Islet precursor cell (in vitro differentiated cells): ENCODE measurements at regions not wholly inside any gene's neighbourhood (a gene's known extent, or its start where the extent isn't known, plus 50 kb on each side); places are given as distances from the start of the nearest gene placed in this dataset.

Experiments used
- DNase-seq: peaks from one replicate; pipeline ENCODE4 v3.0.0-alpha.2; 2018

DNA sequence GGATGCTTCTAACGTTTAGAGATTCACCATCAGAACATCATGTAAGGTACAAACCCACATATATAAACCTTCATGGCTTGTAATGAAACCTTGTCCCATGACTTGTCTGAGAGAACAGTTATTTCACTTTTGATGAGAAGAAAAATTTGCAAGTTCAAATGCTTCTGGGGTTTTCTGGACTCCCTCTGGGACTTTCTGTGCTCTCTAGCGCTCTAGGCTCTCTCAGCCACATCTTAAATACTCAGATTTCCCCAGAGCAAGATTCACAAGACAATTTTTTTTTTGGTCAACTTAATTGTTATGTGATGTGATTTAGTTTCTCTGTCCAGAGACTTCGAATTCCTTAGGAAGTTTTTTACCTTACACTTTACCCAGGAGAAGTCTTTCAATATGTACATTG lies 282.8 kb upstream of the EDNRB start:
- no peak for DNase-seq

DNA sequence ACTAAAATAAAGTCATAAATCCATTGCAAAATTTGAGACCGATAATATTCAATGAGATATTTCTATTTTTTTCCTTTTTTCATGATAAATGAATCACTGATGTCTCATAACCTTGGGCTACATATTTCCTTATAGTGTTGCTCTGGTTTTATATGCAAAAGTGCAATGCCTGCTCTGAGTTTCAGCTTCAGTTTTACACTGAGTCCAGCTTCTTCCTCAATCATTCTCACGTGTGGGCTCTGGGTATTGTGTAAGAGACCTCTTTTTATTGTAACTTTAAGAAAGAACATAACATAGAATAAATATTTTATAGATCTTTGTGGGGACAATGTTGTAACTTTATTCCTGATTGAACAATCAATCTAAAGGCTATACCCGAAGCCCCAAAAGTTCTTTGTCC lies 280.2 kb upstream of the EDNRB start:
- no peak for DNase-seq

DNA sequence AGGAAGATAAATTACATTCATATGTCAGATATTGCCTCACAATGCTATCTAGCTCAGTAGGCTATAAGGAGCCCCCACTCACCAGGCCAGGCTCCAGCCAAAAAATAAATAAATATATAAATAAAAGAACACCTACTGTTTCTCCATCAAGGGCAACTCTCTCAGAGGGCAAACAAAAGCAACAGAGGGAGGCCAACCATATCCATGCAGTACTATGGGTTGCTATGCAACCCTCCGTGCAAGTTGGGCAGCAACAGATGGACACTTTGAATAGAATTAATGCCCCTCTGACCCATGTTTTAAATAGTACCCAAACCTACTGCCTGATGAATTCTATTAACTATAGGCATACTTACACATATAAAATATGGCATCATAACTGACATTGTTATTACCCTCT lies 279.8 kb upstream of the EDNRB start:
- no peak for DNase-seq

DNA sequence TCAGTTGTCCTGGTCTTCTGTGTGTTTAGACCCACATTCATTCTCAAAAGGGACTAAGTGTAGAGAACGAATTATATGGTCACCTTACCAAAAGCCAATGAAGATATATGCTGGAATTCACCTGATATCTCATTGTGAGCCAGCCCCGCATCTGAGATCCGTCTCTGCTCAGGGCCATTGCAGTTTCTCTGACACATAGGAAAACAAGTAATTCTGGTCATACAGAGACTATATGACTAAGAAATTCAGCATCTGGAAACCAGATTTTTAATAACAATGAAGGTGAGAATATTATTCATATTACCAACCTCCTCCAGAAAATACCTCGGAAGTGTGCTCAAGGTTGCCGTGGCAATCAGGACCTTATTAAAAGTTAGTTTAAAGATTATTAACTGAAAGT lies 278.6 kb upstream of the EDNRB start:
- DNase-seq = no peak

- no peak for DNase-seq
Measured at GRCh38 chr13:78194904-78195639, 276.4 kb upstream of the EDNRB start.

GRCh38 chr13:78193846-78194245 lies 275.2 kb upstream of the EDNRB start:
- DNase-seq = no peak

DNA sequence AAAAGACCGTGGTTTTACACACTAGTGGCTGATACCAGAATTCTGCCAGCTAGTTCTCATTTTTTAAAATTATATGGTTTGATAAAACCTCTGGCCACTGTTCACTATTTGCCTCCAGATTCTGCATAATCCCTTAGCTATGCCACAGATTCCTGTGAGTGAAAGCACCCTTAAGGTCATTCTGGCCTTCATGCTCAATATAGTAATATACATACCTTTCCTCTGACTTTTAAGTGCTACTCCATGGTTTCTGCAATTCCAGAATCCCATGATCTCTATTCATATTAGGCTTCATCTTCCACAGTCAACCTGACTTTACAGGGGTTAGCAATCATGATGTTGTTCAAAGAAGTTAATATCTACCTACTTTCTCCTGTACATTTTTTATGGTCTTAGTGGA lies 274.1 kb upstream of the EDNRB start:
- no peak for DNase-seq

DNA sequence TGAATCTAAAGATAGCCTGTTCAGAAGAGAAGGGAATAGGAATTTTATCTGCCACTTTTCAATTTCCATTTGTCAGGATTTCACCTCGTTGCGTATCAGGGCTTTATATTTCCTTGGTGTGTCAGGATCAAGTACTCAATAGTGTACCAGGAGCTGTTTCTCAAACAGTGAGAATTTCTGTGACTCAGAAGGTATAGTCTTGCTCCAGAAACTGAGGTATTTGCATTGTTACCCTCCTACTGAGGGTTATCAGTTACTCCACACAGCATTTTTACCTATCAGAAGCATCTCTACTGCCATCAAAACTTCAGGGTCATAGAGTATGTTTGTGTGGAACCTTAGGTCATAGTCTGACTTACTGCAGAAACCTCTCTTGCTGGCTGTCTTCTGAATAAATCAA lies 271.7 kb upstream of the EDNRB start:
- no peak for DNase-seq

- DNase-seq = no peak
Measured at GRCh38 chr13:78187781-78188180, 269.1 kb upstream of the EDNRB start.

GRCh38 chr13:78185700-78186099 lies 267.1 kb upstream of the EDNRB start:
- no peak for DNase-seq

- no peak for DNase-seq
Measured at GRCh38 chr13:78183732-78184131, 265.1 kb upstream of the EDNRB start.

DNA sequence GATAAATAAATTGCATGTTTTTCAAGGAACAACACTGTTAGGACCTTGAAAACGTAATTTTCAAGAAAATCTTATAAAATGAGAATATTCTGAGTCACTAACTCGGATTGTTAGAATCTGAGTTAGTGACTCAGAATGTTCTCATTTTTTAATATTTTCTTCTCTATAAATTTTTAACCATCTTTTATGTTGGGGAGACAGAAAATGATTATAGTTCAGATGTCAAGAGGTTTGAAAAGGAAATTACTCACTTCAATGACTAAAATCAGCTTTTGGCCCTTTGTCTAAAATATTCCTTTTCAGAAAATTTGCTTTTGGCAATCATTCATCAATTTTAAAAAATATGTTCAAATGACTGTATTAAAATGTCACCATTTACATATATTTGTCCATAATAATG lies 264.2 kb upstream of the EDNRB start:
- no peak for DNase-seq

GRCh38 chr13:78177306-78177705 lies 258.7 kb upstream of the EDNRB start:
- DNase-seq = no peak

- no peak for DNase-seq
Measured at GRCh38 chr13:78176880-78177279, 258.2 kb upstream of the EDNRB start.

DNA sequence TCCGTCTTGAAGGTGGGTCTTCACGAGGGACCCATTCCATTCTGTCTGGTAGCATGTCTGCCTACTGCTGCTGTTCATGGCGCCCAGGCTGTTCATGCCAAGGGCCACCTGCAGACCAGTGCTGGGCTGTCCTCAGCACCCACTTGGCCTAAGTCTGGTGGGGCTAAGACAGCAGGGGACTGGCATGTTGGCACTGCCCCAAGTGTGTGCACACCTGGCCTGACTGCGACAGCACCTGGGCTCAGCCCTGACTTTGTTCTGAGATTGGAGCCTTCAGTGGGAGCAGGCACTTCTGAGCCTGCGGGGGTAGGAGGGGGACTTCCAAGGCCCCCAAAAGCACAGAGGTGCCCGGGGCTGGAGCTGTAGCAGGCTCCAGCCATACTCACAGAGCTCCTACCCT lies 250.8 kb upstream of the EDNRB start:
- DNase-seq = no peak

GRCh38 chr13:78168981-78169380 lies 250.3 kb upstream of the EDNRB start:
- DNase-seq = no peak

DNA sequence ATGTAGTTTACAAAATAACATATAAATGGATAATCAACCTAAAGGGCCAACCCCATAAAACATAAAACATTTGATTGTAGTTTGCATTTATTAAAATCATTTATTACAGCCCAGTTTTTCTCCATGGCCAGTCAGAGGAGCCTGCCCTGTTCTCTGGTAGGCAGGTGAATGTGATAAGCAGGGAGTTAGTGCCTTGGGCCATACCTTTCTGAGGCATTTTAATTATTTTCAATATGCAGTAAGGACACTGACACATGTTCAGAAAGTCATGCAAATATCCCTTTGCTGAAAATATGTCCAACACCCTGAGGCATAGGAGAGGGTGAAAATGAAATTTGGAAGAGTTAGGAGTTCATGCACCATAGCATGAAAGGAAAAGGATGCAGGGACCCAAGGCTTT lies 242.6 kb upstream of the EDNRB start:
- no peak for DNase-seq

- DNase-seq = no peak
Measured at GRCh38 chr13:78160793-78161192, 242.2 kb upstream of the EDNRB start.

GRCh38 chr13:78152415-78152814 lies 233.8 kb upstream of the EDNRB start:
- no peak for DNase-seq

- DNase-seq = no peak
Measured at GRCh38 chr13:78147905-78148304, 229.3 kb upstream of the EDNRB start.

- no peak for DNase-seq
Measured at GRCh38 chr13:78145276-78145675, 226.6 kb upstream of the EDNRB start.

DNA sequence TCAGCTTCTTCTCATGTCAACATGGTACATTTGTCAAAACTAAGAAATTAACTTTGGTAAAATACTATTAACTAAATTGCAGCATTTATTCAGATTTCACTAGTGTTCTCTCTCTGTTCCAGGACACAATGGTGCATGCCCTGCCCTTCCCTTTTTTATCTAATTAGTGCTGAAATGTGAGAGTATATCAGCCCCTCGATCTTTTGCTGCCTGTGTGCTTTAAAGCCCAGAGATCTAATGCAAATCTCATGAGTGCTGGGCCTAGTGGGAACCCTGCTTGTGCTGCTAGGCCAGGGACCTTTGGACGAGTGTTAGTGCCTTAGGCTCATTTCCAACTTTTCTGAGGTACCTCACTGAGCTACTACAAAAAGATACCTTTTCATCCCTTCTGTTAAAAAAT lies 221.1 kb upstream of the EDNRB start:
- no peak for DNase-seq

DNA sequence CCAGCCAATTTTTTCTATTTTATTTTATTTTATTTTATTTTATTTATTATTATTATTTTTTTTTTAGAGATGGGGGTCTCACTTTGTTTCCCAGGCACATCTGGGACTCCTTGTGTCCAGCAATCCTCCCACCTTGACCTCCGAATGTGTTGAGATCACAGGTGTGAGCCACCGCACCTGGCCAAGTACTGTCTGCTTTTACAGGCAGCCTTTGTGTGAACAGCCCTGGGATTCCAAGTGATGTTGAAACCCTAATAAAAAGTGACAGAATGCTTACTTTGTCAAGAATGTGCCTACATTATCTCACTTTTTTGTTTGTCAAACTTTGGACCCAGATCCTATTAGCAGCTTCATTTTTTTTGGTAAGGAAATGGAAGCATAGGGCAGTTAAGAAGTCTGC lies 220.1 kb upstream of the EDNRB start:
- DNase-seq = no peak

DNA sequence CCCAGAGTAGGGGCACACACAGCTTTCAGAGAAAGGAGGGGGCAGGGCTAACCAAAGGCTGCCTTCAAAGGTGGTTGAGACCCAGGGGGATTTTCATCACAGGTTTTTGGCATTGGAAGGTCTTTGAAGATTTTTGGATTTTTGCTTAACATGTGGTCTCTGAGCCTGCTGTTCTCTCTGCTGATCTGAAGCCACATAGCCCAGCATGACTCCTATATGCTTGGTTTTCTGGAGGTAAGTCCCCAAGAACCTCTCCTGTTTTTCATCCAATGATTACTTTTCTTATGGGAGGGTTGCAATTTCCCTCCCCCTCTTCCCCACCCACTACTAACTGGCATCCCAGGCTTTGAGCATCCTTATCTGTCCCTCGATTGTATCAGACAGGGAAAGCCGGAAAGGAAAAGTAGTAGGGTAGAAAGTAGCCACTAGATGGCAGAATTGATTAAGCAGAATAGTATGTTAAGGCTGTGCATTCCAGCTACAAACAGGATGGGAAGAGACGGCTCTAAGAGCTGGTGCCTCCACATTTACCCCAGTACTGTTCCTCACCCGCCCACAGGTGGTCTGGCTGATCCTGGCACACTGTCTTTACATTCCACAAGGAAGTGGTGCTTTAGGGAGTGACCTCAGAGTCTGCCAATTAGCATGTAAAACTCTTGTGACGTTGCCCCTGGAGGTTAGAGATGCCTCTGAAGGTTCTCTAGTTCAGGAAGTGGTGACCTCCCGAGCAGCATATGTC lies 218.9 kb upstream of the EDNRB start:
- DNase-seq = peak; percentile 83

GRCh38 chr13:78136966-78137365 lies 218.3 kb upstream of the EDNRB start:
- no peak for DNase-seq
